IMR-90 (cell line): ENCODE measurements at regions not wholly inside any gene's neighbourhood (a gene's known extent, or its start where the extent isn't known, plus 50 kb on each side); places are given as distances from the start of the nearest gene placed in this dataset.

Source experiments
- ATAC-seq: fragments of 200-7000 bp; cut with Tn5 transposase; 2 replicates; pipeline ENCODE4 v1.9.1; 2020; ENCODE audit warnings: low read depth, mild to moderate bottlenecking, moderate library complexity
- BruUV-seq: library from RNA; stranded (reverse); fragments of 400-500 nt; replicated peaks from 2 replicates; lab custom pipeline; 2021; lab: Mats Ljungman, UMichigan
- CTCF ChIA-PET: fragments of 300-600 bp; formaldehyde crosslinking; extraction: SDS; loops from one replicate; lab custom pipeline; 2021; ENCODE audit warnings: antibody characterized with exemption; lab: Yijun Ruan, JAX
- POLR2A ChIA-PET: fragments of 300-600 bp; sonication (Branson Sonifier 250); formaldehyde crosslinking; loops from one replicate; lab custom pipeline; 2022; ENCODE audit warnings: antibody characterized with exemption; ENCODE audit not compliant: unreplicated experiment; lab: Charles Lee
- DNase-seq: peaks from one replicate; pipeline ENCODE4 v3.0.0; 2013
- H2AFZ ChIP-seq: replicated peaks from 2 replicates; pipeline ENCODE3; 2013; ENCODE audit warnings: low read length, mild to moderate bottlenecking; ENCODE audit not compliant: poor library complexity
- H2AK5ac ChIP-seq: 2 replicates; pipeline ENCODE4 v1.6.1; 2013; ENCODE audit warnings: low read depth, low read length, inconsistent platforms
- H2AK9ac ChIP-seq: replicated peaks from 2 replicates; pipeline ENCODE3; 2013; ENCODE audit warnings: mild to moderate bottlenecking, low read depth, low read length, moderate library complexity; ENCODE audit not compliant: poor library complexity
- H2BK120ac ChIP-seq: 2 replicates; pipeline ENCODE4 v1.6.1; 2013; ENCODE audit warnings: low read depth, low read length, inconsistent platforms
- H2BK15ac ChIP-seq: 3 replicates; pipeline ENCODE4 v1.6.1; 2013; ENCODE audit warnings: low read depth, low read length, inconsistent platforms
- H2BK20ac ChIP-seq: 2 replicates; pipeline ENCODE4 v1.6.1; 2013; ENCODE audit warnings: low read depth, mild to moderate bottlenecking, inconsistent platforms, low read length, moderate library complexity
- H2BK5ac ChIP-seq: 2 replicates; pipeline ENCODE4 v1.6.1; 2013; ENCODE audit warnings: mild to moderate bottlenecking, low read depth, low read length, inconsistent platforms; ENCODE audit not compliant: poor library complexity, severe bottlenecking
- H3K14ac ChIP-seq: replicated peaks from 2 replicates; pipeline ENCODE4 v1.6.1; 2013; ENCODE audit warnings: low read depth, low read length, inconsistent platforms
- H3K18ac ChIP-seq: 2 replicates; pipeline ENCODE4 v1.6.1; 2013; ENCODE audit warnings: low read depth, low read length, control low read depth
- H3K23ac ChIP-seq: 2 replicates; pipeline ENCODE4 v1.6.1; 2013; ENCODE audit warnings: low read depth, low read length, inconsistent platforms
- H3K27ac ChIP-seq: 2 replicates; pipeline ENCODE4 v1.5.1; 2013; ENCODE audit warnings: mild to moderate bottlenecking, control low read depth, low read length; ENCODE audit not compliant: insufficient read depth
- H3K27me3 ChIP-seq: 2 replicates; pipeline ENCODE4 v1.6.1; 2013; ENCODE audit warnings: low read length; ENCODE audit not compliant: control insufficient read depth, insufficient read depth
- H3K36me3 ChIP-seq: 2 replicates; pipeline ENCODE4 v1.6.1; 2013; ENCODE audit warnings: low read length, mixed read lengths; ENCODE audit not compliant: control insufficient read depth, insufficient read depth
- H3K4ac ChIP-seq: 2 replicates; pipeline ENCODE4 v1.6.1; 2013; ENCODE audit warnings: low read depth, low read length, inconsistent platforms
- H3K4me1 ChIP-seq: 2 replicates; pipeline ENCODE4 v1.6.1; 2013; ENCODE audit warnings: low read length, mixed read lengths; ENCODE audit not compliant: control insufficient read depth, insufficient read depth
- H3K4me2 ChIP-seq: 2 replicates; pipeline ENCODE4 v1.6.1; 2013; ENCODE audit warnings: low read depth, mild to moderate bottlenecking, control low read depth, low read length, moderate library complexity
- H3K4me3 ChIP-seq: 2 replicates; pipeline ENCODE4 v1.5.1; 2013; ENCODE audit warnings: low read depth, mild to moderate bottlenecking, control low read depth, low read length, moderate library complexity; ENCODE audit not compliant: insufficient read depth
- H3K56ac ChIP-seq: 2 replicates; pipeline ENCODE4 v1.6.1; 2013; ENCODE audit warnings: low read length, inconsistent platforms; ENCODE audit not compliant: insufficient read depth; ENCODE audit errors: extremely low read depth
- H3K79me1 ChIP-seq, 2 experiments: 2 replicates each; pipeline ENCODE4 v1.6.1; 2013; ENCODE audit warnings: low read length in 2 of 2, inconsistent platforms in 1 of 2, low read depth in 1 of 2
- H3K9ac ChIP-seq: 2 replicates; pipeline ENCODE4 v1.6.1; 2013; ENCODE audit warnings: low read depth, low read length, control low read depth
- H3K9me1 ChIP-seq: 2 replicates; pipeline ENCODE4 v1.6.1; 2013; ENCODE audit warnings: low read length, inconsistent platforms; ENCODE audit not compliant: insufficient read depth
- H3K9me3 ChIP-seq: 2 replicates; pipeline ENCODE4 v1.6.1; 2013; ENCODE audit warnings: low read length; ENCODE audit not compliant: control insufficient read depth, insufficient read depth
- H4K20me1 ChIP-seq: 2 replicates; pipeline ENCODE4 v1.6.1; 2013; ENCODE audit warnings: low read length, inconsistent platforms; ENCODE audit not compliant: insufficient read depth
- H4K5ac ChIP-seq: 2 replicates; pipeline ENCODE4 v1.6.1; 2013; ENCODE audit warnings: mild to moderate bottlenecking, low read depth, low read length, control low read depth
- H4K8ac ChIP-seq, 2 experiments: 2 replicates each; pipeline ENCODE4 v1.6.1; 2013; ENCODE audit warnings: low read depth in 2 of 2, low read length in 2 of 2, control low read depth in 1 of 2, inconsistent platforms in 1 of 2
- H4K91ac ChIP-seq: 2 replicates; pipeline ENCODE4 v1.6.1; 2013; ENCODE audit warnings: low read depth, low read length, inconsistent platforms; ENCODE audit not compliant: insufficient read depth
- BHLHE40 ChIP-seq: fragments of 150-350 bp; IDR thresholded peaks from 2 replicates; pipeline ENCODE4 v1.6.1; 2016; ENCODE audit warnings: mild to moderate bottlenecking, low read depth, low read length
- CEBPB ChIP-seq: IDR thresholded peaks from 2 replicates; pipeline ENCODE4 v1.6.1; 2012; ENCODE audit warnings: low read depth, low read length, improper control_type of control experiment
- CHD1 ChIP-seq: IDR thresholded peaks from 2 replicates; pipeline ENCODE4 v1.6.1; 2012; ENCODE audit warnings: low read depth, low read length, improper control_type of control experiment
- ELK1 ChIP-seq: fragments of 150-350 bp; IDR thresholded peaks from 2 replicates; pipeline ENCODE4 v1.6.1; 2016; ENCODE audit warnings: low read depth, mild to moderate bottlenecking, low read length, moderate library complexity, borderline replicate concordance
- FOS ChIP-seq: fragments of 150-350 bp; IDR thresholded peaks from 2 replicates; pipeline ENCODE4 v1.6.1; 2016; ENCODE audit warnings: low read depth, low read length
- MAFK ChIP-seq: IDR thresholded peaks from 2 replicates; pipeline ENCODE4 v1.6.1; 2012; ENCODE audit warnings: low read depth, low read length, improper control_type of control experiment
- MAZ ChIP-seq: IDR thresholded peaks from 2 replicates; pipeline ENCODE4 v1.6.1; 2012; ENCODE audit warnings: low read depth, mild to moderate bottlenecking, low read length, improper control_type of control experiment, moderate library complexity, borderline replicate concordance
- MXI1 ChIP-seq: IDR thresholded peaks from 2 replicates; pipeline ENCODE4 v1.6.1; 2012; ENCODE audit warnings: low read depth, mild to moderate bottlenecking, low read length, moderate library complexity, borderline replicate concordance
- NFE2L2 ChIP-seq: fragments of 150-350 bp; IDR thresholded peaks from 2 replicates; pipeline ENCODE4 v1.6.1; 2016; ENCODE audit warnings: low read depth, mild to moderate bottlenecking, low read length
- POLR2A ChIP-seq: IDR thresholded peaks from 2 replicates; pipeline ENCODE4 v1.6.1; 2012; ENCODE audit warnings: mild to moderate bottlenecking, low read depth, low read length
- RAD21 ChIP-seq: IDR thresholded peaks from 2 replicates; pipeline ENCODE4 v1.6.1; 2012; ENCODE audit warnings: low read length, improper control_type of control experiment
- RCOR1 ChIP-seq: IDR thresholded peaks from 2 replicates; pipeline ENCODE4 v1.6.1; 2012; ENCODE audit warnings: mild to moderate bottlenecking, low read length, improper control_type of control experiment; ENCODE audit not compliant: insufficient replicate concordance
- RFX5 ChIP-seq: IDR thresholded peaks from 2 replicates; pipeline ENCODE4 v1.8.0; 2012; ENCODE audit warnings: low read depth, mild to moderate bottlenecking, low read length, moderate library complexity
- SMC3 ChIP-seq: fragments of 150-350 bp; IDR thresholded peaks from 2 replicates; pipeline ENCODE4 v1.6.1; 2016; ENCODE audit warnings: low read depth, mild to moderate bottlenecking, antibody characterized with exemption, low read length, moderate library complexity
- WGBS, 2 experiments: methylation state at CpG; one replicate each; pipeline versions ENCODE4 v1.1.5 to v1.1.7; 2013; ENCODE audit warnings: missing lambda C conversion rate in 2 of 2; ENCODE audit not compliant: insufficient read length in 1 of 2; ENCODE audit errors: extremely low coverage in 2 of 2; 5-methylcytosine and 5-hydroxymethylcytosine counted together
- dilution Hi-C: fragments of 300-500 bp; cut with HindIII; formaldehyde crosslinking; loops from one replicate; pipeline ENCODE4 v1.14.3; 2018; ENCODE audit warnings: low sequenced_read_pairs; ENCODE audit not compliant: unreplicated experiment
- in situ Hi-C: fragments of 300-500 bp; cut with MboI; formaldehyde crosslinking; loops from 3 replicates; pipeline ENCODE4 v1.14.3; 2019; ENCODE audit warnings: low sequenced_read_pairs, inconsistent platforms, mixed read lengths
- intact Hi-C: fragments of 100-400 bp; cut with micrococcal nuclease; formaldehyde crosslinking; loops from 2 replicates; pipeline ENCODE4 v1.10.0; 2022
- TF ChIP-seq, protein P1 (sequence below): fragments of 150-350 bp; IDR thresholded peaks from 2 replicates; pipeline ENCODE4 v1.6.1; 2017; ENCODE audit warnings: mild to moderate bottlenecking, antibody characterized with exemption, low read length, low read depth
- TF ChIP-seq, protein P2 (sequence below): conservative IDR thresholded peaks from 2 replicates; pipeline ENCODE4 v1.5.1; 2012; ENCODE audit warnings: mild to moderate bottlenecking, low read depth, low read length, improper control_type of control experiment

DNA sequence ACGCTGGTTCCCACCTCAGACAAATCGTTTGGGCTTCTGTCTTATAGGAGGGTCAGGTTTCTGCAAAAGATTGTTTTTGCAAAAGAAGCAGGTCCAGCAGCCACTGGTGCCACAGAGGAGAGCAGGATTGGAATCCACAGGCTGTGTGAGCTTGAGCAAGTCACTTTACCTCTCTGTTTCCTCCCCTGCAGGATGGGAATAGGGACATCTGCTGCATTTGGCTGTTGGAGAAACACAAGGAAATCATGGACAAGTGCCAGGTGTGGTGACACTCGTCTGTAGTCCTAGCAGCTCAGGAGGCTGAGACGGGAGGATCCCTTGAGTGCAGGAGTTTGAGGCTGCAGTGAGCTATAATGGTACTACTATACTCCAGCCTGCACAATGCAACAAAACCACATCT lies 422.6 kb downstream of the MN1 start:
- ChIA-PET POLR2A (no interaction called here), CTCF (no interaction called here)
- no peak overlapping the region for H4K8ac ChIP-seq
- no peak overlapping the region for H3K4me3 ChIP-seq
- no peaks in the 10 kb centered on the region for H4K20me1 ChIP-seq
- H2AK9ac ChIP-seq = no peak overlapping the region
- ATAC-seq (no peak), DNase-seq (no peak)
- in situ Hi-C loops = no loop called here
- H3K4ac ChIP-seq = no peak overlapping the region
- no peak overlapping the region for H3K18ac ChIP-seq
- H2AK5ac ChIP-seq = no peak overlapping the region
- no CpG with 5 or more reads among the region's 4 CpGs for WGBS, 2 experiments
- H3K9ac ChIP-seq = no peak overlapping the region
- intact Hi-C loops = no loop called here
- H3K9me3 ChIP-seq = no peaks in the 10 kb centered on the region
- no peaks in the 10 kb centered on the region for H3K4me1 ChIP-seq
- H4K5ac ChIP-seq = no peak overlapping the region
- no peak overlapping the region for H2BK120ac ChIP-seq
- H3K27me3 ChIP-seq = peaks cover 49% of the 10 kb centered on the region
- no peak overlapping the region for H3K14ac ChIP-seq
- dilution Hi-C loops = no loop called here
- no peak overlapping the region for H3K56ac ChIP-seq
- H2BK5ac ChIP-seq = no peak overlapping the region
- no peaks in the 10 kb centered on the region for H3K36me3 ChIP-seq
- no peak overlapping the region for H2AFZ ChIP-seq
- no TSS peak for BruUV-seq
- no peak overlapping the region for H2BK15ac ChIP-seq
- no peaks in the 10 kb centered on the region for H3K9me1 ChIP-seq
- H3K79me1 ChIP-seq = no peaks in the 10 kb centered on the region
- no peak overlapping the region for H3K27ac ChIP-seq
- H3K4me2 ChIP-seq = no peak overlapping the region
- H4K91ac ChIP-seq = no peak overlapping the region
- H2BK20ac ChIP-seq = no peak overlapping the region
- H3K23ac ChIP-seq = no peak overlapping the region
- TF ChIP-seq RAD21 = no peak
- TF ChIP-seq FOS = no peak
- TF ChIP-seq ELK1 = no peak
- no peak for TF ChIP-seq MAZ
- TF ChIP-seq NFE2L2 = no peak
- TF ChIP-seq RFX5 = no peak
- no peak for TF ChIP-seq BHLHE40
- TF ChIP-seq RCOR1 = no peak
- TF ChIP-seq, protein P1, sequence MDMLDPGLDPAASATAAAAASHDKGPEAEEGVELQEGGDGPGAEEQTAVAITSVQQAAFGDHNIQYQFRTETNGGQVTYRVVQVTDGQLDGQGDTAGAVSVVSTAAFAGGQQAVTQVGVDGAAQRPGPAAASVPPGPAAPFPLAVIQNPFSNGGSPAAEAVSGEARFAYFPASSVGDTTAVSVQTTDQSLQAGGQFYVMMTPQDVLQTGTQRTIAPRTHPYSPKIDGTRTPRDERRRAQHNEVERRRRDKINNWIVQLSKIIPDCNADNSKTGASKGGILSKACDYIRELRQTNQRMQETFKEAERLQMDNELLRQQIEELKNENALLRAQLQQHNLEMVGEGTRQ = no peak
- TF ChIP-seq SMC3 = no peak
- no peak for TF ChIP-seq POLR2A
- TF ChIP-seq CHD1 = no peak
- no peak for TF ChIP-seq CEBPB
- TF ChIP-seq MAFK = no peak
- TF ChIP-seq, protein P2, sequence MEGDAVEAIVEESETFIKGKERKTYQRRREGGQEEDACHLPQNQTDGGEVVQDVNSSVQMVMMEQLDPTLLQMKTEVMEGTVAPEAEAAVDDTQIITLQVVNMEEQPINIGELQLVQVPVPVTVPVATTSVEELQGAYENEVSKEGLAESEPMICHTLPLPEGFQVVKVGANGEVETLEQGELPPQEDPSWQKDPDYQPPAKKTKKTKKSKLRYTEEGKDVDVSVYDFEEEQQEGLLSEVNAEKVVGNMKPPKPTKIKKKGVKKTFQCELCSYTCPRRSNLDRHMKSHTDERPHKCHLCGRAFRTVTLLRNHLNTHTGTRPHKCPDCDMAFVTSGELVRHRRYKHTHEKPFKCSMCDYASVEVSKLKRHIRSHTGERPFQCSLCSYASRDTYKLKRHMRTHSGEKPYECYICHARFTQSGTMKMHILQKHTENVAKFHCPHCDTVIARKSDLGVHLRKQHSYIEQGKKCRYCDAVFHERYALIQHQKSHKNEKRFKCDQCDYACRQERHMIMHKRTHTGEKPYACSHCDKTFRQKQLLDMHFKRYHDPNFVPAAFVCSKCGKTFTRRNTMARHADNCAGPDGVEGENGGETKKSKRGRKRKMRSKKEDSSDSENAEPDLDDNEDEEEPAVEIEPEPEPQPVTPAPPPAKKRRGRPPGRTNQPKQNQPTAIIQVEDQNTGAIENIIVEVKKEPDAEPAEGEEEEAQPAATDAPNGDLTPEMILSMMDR = no peak
- TF ChIP-seq MXI1 = no peak
